CD4-positive, CD25-positive, alpha-beta regulatory T cell (primary cell): ENCODE measurements at regions not wholly inside any gene's neighbourhood (a gene's known extent, or its start where the extent isn't known, plus 50 kb on each side); places are given as distances from the start of the nearest gene placed in this dataset.

Experiments used
- ATAC-seq, 2 donors: fragments of 150-1000 bp; cut with Tn5 transposase; one replicate each; pipeline ENCODE4 v1.10.0; 2021; ENCODE audit warnings: low read depth in 2 of 2, moderate number of reproducible peaks in 2 of 2, moderate library complexity in 1 of 2
- DNase-seq, 3 donors: peaks; one replicate each; pipeline versions ENCODE4 v3.0.0 to v3.0.0-alpha.2; 2012 to 2022; ENCODE audit warnings: mixed read lengths in 1 of 3
- H3K27ac ChIP-seq: one replicate; pipeline ENCODE4 v1.7.0; 2013; ENCODE audit warnings: mild to moderate bottlenecking, low read length; ENCODE audit not compliant: insufficient read depth, poor library complexity, severe bottlenecking
- H3K27me3 ChIP-seq: one replicate; pipeline ENCODE4 v1.7.0; 2013; ENCODE audit warnings: low read length; ENCODE audit not compliant: control insufficient read depth, insufficient read depth
- H3K36me3 ChIP-seq: one replicate; pipeline ENCODE4 v1.7.0; 2013; ENCODE audit warnings: mild to moderate bottlenecking, low read length, moderate library complexity; ENCODE audit not compliant: control insufficient read depth, insufficient read depth
- H3K4me1 ChIP-seq: 2 replicates; pipeline ENCODE4 v1.7.0; 2013; ENCODE audit warnings: mild to moderate bottlenecking, low read length; ENCODE audit not compliant: insufficient read depth, control insufficient read depth, poor library complexity, severe bottlenecking
- H3K4me3 ChIP-seq: one replicate; pipeline ENCODE4 v1.7.0; 2013; ENCODE audit warnings: low read depth, mild to moderate bottlenecking, low read length, moderate library complexity
- H3K9me3 ChIP-seq, 2 experiments: 1 replicate in 1 of 2; 2 replicates in 1 of 2; pipeline ENCODE4 v1.7.0; 2013; ENCODE audit warnings: low read length in 2 of 2, mild to moderate bottlenecking in 1 of 2, moderate library complexity in 1 of 2; ENCODE audit not compliant: control insufficient read depth in 2 of 2
- H3K27ac Mint-ChIP-seq, 3 donors: one replicate each; pipeline ENCODE4 v1.8.0; 2020 to 2022; ENCODE audit warnings: mild to moderate bottlenecking in 3 of 3, mixed read lengths in 3 of 3, moderate library complexity in 2 of 3
- H3K27me3 Mint-ChIP-seq: one replicate; pipeline ENCODE4 v1.8.0; 2022; ENCODE audit warnings: mild to moderate bottlenecking, mixed read lengths
- H3K36me3 Mint-ChIP-seq: one replicate; pipeline ENCODE4 v1.8.0; 2020; ENCODE audit warnings: mixed read lengths
- H3K4me1 Mint-ChIP-seq, 4 donors: one replicate each; pipeline ENCODE4 v1.8.0; 2020 to 2022; ENCODE audit warnings: mixed read lengths in 4 of 4, mild to moderate bottlenecking in 1 of 4
- H3K4me3 Mint-ChIP-seq, 4 donors: one replicate each; pipeline ENCODE4 v1.8.0; 2020 to 2022; ENCODE audit warnings: mild to moderate bottlenecking in 4 of 4, mixed read lengths in 4 of 4, moderate library complexity in 3 of 4
- H3K9me3 Mint-ChIP-seq, 7 donors: one replicate each; pipeline ENCODE4 v1.8.0; 2020 to 2022; ENCODE audit warnings: mixed read lengths in 7 of 7, mild to moderate bottlenecking in 3 of 7, moderate library complexity in 2 of 7

- ATAC-seq (no peak), DNase-seq (no peak)
- Histone ChIP-seq H3K27me3 (no peaks in the 10 kb centered on the region), H3K36me3 (no peaks in the 10 kb centered on the region), H3K4me1 (no peaks in the 10 kb centered on the region), H3K4me3 (no peak overlapping the region), H3K9me3 (no peaks in the 10 kb centered on the region), H3K27ac (no peak overlapping the region)
- H3K27ac Mint-ChIP-seq = no peak overlapping the region
- H3K4me3 Mint-ChIP-seq = no peak overlapping the region
- no peaks in the 10 kb centered on the region for H3K4me1 Mint-ChIP-seq
- H3K9me3 Mint-ChIP-seq = peaks cover 0 to 3% (median 1%) of the 10 kb centered on the region in 7 donors
- H3K27me3 Mint-ChIP-seq = no peaks in the 10 kb centered on the region
- no peaks in the 10 kb centered on the region for H3K36me3 Mint-ChIP-seq
These were observed 406.1 kb downstream of the SLC4A3 start for GRCh38 chr2:220033546-220033945.

GRCh38 chr2:220034426-220035130, 407.1 kb downstream of the SLC4A3 start:
- Mint-ChIP-seq H3K36me3 (no peaks in the 10 kb centered on the region), H3K4me1 (no peaks in the 10 kb centered on the region), H3K27ac (no peak overlapping the region), H3K27me3 (no peaks in the 10 kb centered on the region), H3K4me3 (no peak overlapping the region), H3K9me3 (peaks cover 0 to 3% (median 1%) of the 10 kb centered on the region in 7 donors)
- no peaks in the 10 kb centered on the region for H3K27me3 ChIP-seq
- H3K27ac ChIP-seq = no peak overlapping the region
- H3K9me3 ChIP-seq = no peaks in the 10 kb centered on the region
- no peaks in the 10 kb centered on the region for H3K4me1 ChIP-seq
- ATAC-seq (no peak), DNase-seq (no peak)
- H3K4me3 ChIP-seq = no peak overlapping the region
- H3K36me3 ChIP-seq = no peaks in the 10 kb centered on the region

GRCh38 chr2:220036431-220036830, 409.0 kb downstream of the SLC4A3 start:
- Mint-ChIP-seq H3K27ac (no peak overlapping the region), H3K4me1 (no peaks in the 10 kb centered on the region), H3K27me3 (no peaks in the 10 kb centered on the region), H3K4me3 (no peak overlapping the region), H3K36me3 (no peaks in the 10 kb centered on the region), H3K9me3 (peaks cover 0 to 3% (median 1%) of the 10 kb centered on the region in 7 donors)
- H3K9me3 ChIP-seq = no peaks in the 10 kb centered on the region
- H3K36me3 ChIP-seq = no peaks in the 10 kb centered on the region
- no peak overlapping the region for H3K27ac ChIP-seq
- no peaks in the 10 kb centered on the region for H3K4me1 ChIP-seq
- no peak for ATAC-seq
- no peak for DNase-seq
- H3K27me3 ChIP-seq = no peaks in the 10 kb centered on the region
- no peak overlapping the region for H3K4me3 ChIP-seq

GRCh38 chr2:220040346-220040745, 412.9 kb downstream of the SLC4A3 start:
- peaks cover 0 to 3% (median 0%) of the 10 kb centered on the region in 7 donors for H3K9me3 Mint-ChIP-seq
- H3K4me1 Mint-ChIP-seq = no peaks in the 10 kb centered on the region
- Histone ChIP-seq H3K9me3 (no peaks in the 10 kb centered on the region), H3K4me1 (no peaks in the 10 kb centered on the region), H3K27ac (no peak overlapping the region), H3K27me3 (no peaks in the 10 kb centered on the region), H3K4me3 (no peak overlapping the region), H3K36me3 (no peaks in the 10 kb centered on the region)
- no peak for DNase-seq
- H3K4me3 Mint-ChIP-seq = no peak overlapping the region
- H3K27me3 Mint-ChIP-seq = peaks cover 5% of the 10 kb centered on the region
- no peak for ATAC-seq
- H3K36me3 Mint-ChIP-seq = no peaks in the 10 kb centered on the region
- H3K27ac Mint-ChIP-seq = no peak overlapping the region

- Histone ChIP-seq H3K9me3 (no peaks in the 10 kb centered on the region), H3K36me3 (no peaks in the 10 kb centered on the region), H3K4me1 (no peaks in the 10 kb centered on the region), H3K27ac (no peak overlapping the region), H3K27me3 (no peaks in the 10 kb centered on the region), H3K4me3 (no peak overlapping the region)
- Mint-ChIP-seq H3K4me3 (no peak overlapping the region), H3K36me3 (no peaks in the 10 kb centered on the region), H3K27me3 (peaks cover 5% of the 10 kb centered on the region), H3K4me1 (no peaks in the 10 kb centered on the region), H3K9me3 (peaks cover 0 to 3% (median 0%) of the 10 kb centered on the region in 7 donors), H3K27ac (no peak overlapping the region)
- ATAC-seq (no peak), DNase-seq (no peak)
These were observed 414.0 kb downstream of the SLC4A3 start for GRCh38 chr2:220041447-220041846.

GRCh38 chr2:220043155-220043989, 415.9 kb downstream of the SLC4A3 start:
- H3K4me1 Mint-ChIP-seq = no peaks in the 10 kb centered on the region
- H3K27me3 Mint-ChIP-seq = peaks cover 7% of the 10 kb centered on the region
- DNase-seq (no peak), ATAC-seq (no peak)
- Histone ChIP-seq H3K9me3 (no peaks in the 10 kb centered on the region), H3K36me3 (no peaks in the 10 kb centered on the region), H3K27me3 (no peaks in the 10 kb centered on the region), H3K27ac (no peak overlapping the region), H3K4me3 (no peak overlapping the region), H3K4me1 (no peaks in the 10 kb centered on the region)
- H3K9me3 Mint-ChIP-seq = no peaks in the 10 kb centered on the region
- H3K4me3 Mint-ChIP-seq = no peak overlapping the region
- H3K27ac Mint-ChIP-seq = no peak overlapping the region
- no peaks in the 10 kb centered on the region for H3K36me3 Mint-ChIP-seq

- H3K4me3 Mint-ChIP-seq = no peak overlapping the region
- no peaks in the 10 kb centered on the region for H3K4me1 ChIP-seq
- DNase-seq = no peak
- H3K27me3 ChIP-seq = no peaks in the 10 kb centered on the region
- H3K36me3 Mint-ChIP-seq = no peaks in the 10 kb centered on the region
- H3K27me3 Mint-ChIP-seq = peaks cover 12% of the 10 kb centered on the region
- ATAC-seq = no peak
- H3K4me3 ChIP-seq = no peak overlapping the region
- no peak overlapping the region for H3K27ac ChIP-seq
- no peak overlapping the region for H3K27ac Mint-ChIP-seq
- H3K4me1 Mint-ChIP-seq = no peaks in the 10 kb centered on the region
- no peaks in the 10 kb centered on the region for H3K9me3 ChIP-seq
- no peaks in the 10 kb centered on the region for H3K36me3 ChIP-seq
- no peaks in the 10 kb centered on the region for H3K9me3 Mint-ChIP-seq
These were observed 416.5 kb downstream of the SLC4A3 start for GRCh38 chr2:220043990-220044335.

GRCh38 chr2:220044383-220044782, 417.0 kb downstream of the SLC4A3 start:
- ATAC-seq (no peak), DNase-seq (no peak)
- Mint-ChIP-seq H3K4me3 (no peak overlapping the region), H3K4me1 (no peaks in the 10 kb centered on the region), H3K9me3 (no peaks in the 10 kb centered on the region), H3K27me3 (peaks cover 12% of the 10 kb centered on the region), H3K27ac (no peak overlapping the region), H3K36me3 (no peaks in the 10 kb centered on the region)
- H3K4me3 ChIP-seq = no peak overlapping the region
- no peaks in the 10 kb centered on the region for H3K9me3 ChIP-seq
- H3K36me3 ChIP-seq = no peaks in the 10 kb centered on the region
- no peaks in the 10 kb centered on the region for H3K4me1 ChIP-seq
- no peak overlapping the region for H3K27ac ChIP-seq
- H3K27me3 ChIP-seq = no peaks in the 10 kb centered on the region
